Fibroblast of mammary gland (primary cell): ENCODE measurements at regions not wholly inside any gene's neighbourhood (a gene's known extent, or its start where the extent isn't known, plus 50 kb on each side); places are given as distances from the start of the nearest gene placed in this dataset.

ENCODE experiments used
- DNase-seq: peaks from one replicate; pipeline ENCODE4 v3.0.0-alpha.2; 2010; ENCODE audit warnings: low read depth
- H3K4me3 ChIP-seq: 2 replicates; pipeline ENCODE4 v1.5.1; 2011; ENCODE audit warnings: low read depth, mild to moderate bottlenecking, low read length, moderate library complexity; ENCODE audit not compliant: control insufficient read depth
- CTCF ChIP-seq: conservative IDR thresholded peaks from 2 replicates; pipeline ENCODE4 v1.5.1; 2011; ENCODE audit warnings: low read depth, low read length, inconsistent platforms; ENCODE audit not compliant: control insufficient read depth, insufficient read depth

GRCh38 chr12:45601888-45602287 lies 127.6 kb upstream of the ARID2 start:
- no peak overlapping the region for H3K4me3 ChIP-seq
- TF ChIP-seq CTCF: no peak
- no peak for DNase-seq

- TF ChIP-seq CTCF: no peak
- H3K4me3 ChIP-seq: no peak overlapping the region
- no peak for DNase-seq
Measured at GRCh38 chr12:45605624-45606023, 123.9 kb upstream of the ARID2 start.

- no peak for TF ChIP-seq CTCF
- H3K4me3 ChIP-seq: no peak overlapping the region
- no peak for DNase-seq
Measured at GRCh38 chr12:45611061-45611460, 118.4 kb upstream of the ARID2 start.

GRCh38 chr12:45611495-45611894 lies 118.0 kb upstream of the ARID2 start:
- no peak for TF ChIP-seq CTCF
- no peak overlapping the region for H3K4me3 ChIP-seq
- DNase-seq: no peak

GRCh38 chr12:45612044-45612794 lies 117.3 kb upstream of the ARID2 start:
- TF ChIP-seq CTCF: no peak
- peak; percentile 31 for DNase-seq
- H3K4me3 ChIP-seq: no peak overlapping the region

GRCh38 chr12:45613296-45613695 lies 116.2 kb upstream of the ARID2 start:
- peak; percentile 41 for DNase-seq
- no peak for TF ChIP-seq CTCF
- H3K4me3 ChIP-seq: no peak overlapping the region

- no peak for TF ChIP-seq CTCF
- H3K4me3 ChIP-seq: no peak overlapping the region
- DNase-seq: no peak
Measured at GRCh38 chr12:45613855-45614254, 115.7 kb upstream of the ARID2 start.
